Omental fat pad (tissue), 3 donors: ENCODE measurements at regions not wholly inside any gene's neighbourhood (a gene's known extent, or its start where the extent isn't known, plus 50 kb on each side); places are given as distances from the start of the nearest gene placed in this dataset.

Experiments
- ATAC-seq: fragments of 150-250 bp; one replicate; pipeline ENCODE4 v1.9.1; 2016; ENCODE audit warnings: mild to moderate bottlenecking, moderate library complexity; ENCODE audit not compliant: low FRiP score
- DNase-seq: peaks from one replicate; pipeline ENCODE4 v3.0.0-alpha.2; 2019; ENCODE audit warnings: low spot score
- TF ChIP-seq, protein P1 (sequence below), 3 donors: fragments of 450-650 bp; IDR thresholded peaks; one replicate each; pipeline ENCODE4 v1.5.1; 2016 to 2017; ENCODE audit warnings: antibody characterized with exemption in 3 of 3, mild to moderate bottlenecking in 3 of 3, moderate library complexity in 2 of 3

DNA sequence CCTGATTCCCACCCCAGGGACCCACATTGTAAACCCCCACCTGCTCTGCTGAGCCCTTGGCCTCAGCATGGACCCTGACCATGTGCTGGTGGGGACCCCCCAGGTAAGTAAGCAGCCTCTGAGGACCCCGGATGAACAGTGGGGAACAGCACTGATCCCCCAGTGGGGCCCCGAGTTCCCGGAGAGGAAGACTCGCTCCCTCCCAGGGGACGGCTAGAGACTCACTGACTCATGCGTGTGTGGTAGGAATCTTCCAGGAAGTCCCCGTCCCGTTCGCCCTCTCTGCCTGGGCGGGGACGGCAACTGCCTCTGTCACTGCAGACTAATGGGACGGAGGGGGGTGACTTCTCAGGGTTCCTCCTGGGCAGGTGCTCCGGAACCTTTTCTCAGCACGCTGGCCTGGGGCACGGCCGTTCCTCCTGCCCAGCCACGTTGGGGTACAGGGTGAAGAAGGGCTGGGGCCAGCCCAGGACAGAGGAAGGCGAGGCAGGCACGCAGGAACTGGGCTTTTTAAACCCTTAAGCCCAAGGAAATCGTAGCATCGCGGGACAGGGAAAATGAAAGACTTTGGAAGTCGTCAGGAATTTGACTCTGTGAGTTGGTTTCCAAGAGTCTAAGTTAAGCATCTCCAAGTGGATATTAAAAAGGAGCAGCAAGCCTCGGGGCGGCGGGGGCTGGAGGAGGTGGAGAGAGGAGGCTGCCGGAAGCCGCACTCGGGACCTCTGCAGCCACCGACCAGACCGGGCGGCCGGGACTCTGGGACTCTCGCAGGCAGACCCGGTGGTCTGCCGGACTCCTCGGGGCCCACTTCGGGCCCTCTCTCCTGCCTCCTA lies 178.7 kb downstream of the SEC14L1 start:
- ATAC-seq (peak; percentile 21), DNase-seq (peak; percentile 70)
- TF ChIP-seq, protein P1, sequence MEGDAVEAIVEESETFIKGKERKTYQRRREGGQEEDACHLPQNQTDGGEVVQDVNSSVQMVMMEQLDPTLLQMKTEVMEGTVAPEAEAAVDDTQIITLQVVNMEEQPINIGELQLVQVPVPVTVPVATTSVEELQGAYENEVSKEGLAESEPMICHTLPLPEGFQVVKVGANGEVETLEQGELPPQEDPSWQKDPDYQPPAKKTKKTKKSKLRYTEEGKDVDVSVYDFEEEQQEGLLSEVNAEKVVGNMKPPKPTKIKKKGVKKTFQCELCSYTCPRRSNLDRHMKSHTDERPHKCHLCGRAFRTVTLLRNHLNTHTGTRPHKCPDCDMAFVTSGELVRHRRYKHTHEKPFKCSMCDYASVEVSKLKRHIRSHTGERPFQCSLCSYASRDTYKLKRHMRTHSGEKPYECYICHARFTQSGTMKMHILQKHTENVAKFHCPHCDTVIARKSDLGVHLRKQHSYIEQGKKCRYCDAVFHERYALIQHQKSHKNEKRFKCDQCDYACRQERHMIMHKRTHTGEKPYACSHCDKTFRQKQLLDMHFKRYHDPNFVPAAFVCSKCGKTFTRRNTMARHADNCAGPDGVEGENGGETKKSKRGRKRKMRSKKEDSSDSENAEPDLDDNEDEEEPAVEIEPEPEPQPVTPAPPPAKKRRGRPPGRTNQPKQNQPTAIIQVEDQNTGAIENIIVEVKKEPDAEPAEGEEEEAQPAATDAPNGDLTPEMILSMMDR (IDR thresholded peaks at IDR 0.05): no peak

DNA sequence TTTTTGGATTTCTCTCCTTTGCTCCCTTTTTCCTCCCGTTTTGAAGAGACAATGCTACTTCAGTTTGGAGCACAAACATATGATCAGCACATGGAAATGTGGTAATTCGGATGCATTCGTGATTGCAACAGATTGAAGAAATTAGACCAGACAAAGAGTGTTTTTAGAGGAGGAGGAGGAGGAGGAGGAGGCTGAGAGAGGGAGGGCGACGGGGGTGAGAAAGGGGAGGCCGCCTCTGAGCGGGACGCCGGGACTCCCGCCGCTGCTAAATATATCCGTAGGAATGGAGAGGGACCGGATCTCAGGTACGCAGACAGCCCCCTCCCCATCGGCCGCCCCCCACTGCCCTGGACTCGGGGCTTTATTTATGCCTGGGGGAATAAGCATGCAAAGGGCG lies 179.3 kb downstream of the SEC14L1 start:
- TF ChIP-seq, protein P1 (IDR thresholded peaks at IDR 0.05): no peak
- no peak for DNase-seq
- ATAC-seq: no peak

DNA sequence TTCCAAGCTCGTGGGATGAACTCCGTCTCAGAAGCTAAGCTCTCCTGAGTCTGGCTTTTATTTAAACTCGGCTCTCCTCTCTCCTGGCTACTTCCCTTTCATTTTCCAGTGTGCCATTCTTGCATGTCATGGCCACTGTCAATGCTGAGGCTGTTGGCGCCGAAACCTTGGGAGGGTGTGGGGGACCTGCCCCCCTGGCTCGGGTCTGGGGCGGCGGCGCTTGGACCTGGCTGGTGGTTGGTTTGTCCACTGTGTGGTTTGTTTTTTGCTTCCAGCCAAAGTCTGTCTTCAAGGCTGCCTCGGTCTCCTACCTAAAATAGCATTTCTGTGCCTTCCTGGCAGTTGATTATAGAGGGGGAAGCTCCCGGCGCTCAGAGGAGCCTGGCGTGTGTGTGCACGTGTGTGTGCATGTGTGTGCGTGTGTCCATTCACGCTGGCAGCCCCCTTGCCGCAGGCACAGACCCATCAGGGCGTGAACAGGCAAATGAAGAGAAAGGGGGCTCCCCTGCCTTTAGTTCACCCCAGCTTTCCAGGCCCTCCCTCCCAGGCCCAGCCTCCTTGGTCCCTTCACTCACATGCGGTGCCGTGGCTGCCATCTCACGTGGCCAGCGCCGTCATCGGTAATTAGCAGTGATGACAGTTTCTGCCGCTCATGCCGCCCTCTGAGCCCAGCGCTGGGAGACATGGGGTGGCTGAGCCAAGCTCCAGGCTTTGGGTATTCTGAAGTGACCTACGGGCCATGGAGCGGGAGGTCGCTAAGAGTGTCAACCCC lies 179.9 kb downstream of the SEC14L1 start:
- TF ChIP-seq, protein P1 (IDR thresholded peaks at IDR 0.05): no peak
- DNase-seq: no peak

DNA sequence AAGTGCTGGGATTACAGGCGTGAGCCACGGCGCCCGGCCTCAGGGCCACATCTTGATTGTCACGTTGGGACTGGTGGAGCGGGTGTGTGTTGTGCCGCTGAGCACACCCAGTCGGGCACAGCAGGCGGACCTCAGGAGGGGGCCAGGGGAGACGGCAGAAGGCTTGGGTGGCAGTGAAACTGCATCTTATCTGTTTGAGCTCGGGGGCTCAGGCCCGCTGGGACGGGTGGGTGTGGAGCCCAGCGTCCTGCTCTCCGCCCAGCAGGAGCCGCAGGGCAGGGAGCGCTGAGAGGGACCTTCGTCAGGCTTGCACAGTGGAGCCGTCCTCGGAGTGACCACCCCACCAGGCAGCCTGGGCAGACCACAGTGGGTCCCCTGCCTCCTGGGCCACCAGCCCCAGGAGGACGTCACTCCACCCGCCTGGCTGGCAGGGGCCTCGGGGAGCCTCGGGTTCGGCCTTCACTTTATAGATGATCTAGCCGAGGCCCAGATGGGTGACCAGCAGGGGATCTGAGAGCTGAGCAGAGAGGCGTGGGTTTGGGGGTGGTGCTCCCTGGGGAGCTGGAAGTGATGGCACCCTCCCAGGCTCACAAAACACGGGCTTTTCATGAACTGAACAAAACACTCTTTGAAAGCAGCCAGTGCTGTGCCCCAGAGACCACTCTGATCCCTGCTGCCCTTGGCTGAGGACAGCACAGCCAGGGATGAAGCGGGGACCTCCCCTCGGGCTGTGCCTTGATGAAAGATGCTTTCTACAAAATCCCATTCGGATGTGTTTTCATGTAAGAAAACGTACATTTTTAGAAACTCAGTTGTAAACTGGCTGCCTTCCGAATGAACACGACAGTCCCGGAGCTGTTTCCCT lies 181.1 kb downstream of the SEC14L1 start:
- TF ChIP-seq, protein P1 (IDR thresholded peaks at IDR 0.05): no peak
- ATAC-seq (no peak), DNase-seq (no peak)

More for the DNA sequence above, 179.9 kb downstream of the SEC14L1 start:
- ATAC-seq: no peak

DNA sequence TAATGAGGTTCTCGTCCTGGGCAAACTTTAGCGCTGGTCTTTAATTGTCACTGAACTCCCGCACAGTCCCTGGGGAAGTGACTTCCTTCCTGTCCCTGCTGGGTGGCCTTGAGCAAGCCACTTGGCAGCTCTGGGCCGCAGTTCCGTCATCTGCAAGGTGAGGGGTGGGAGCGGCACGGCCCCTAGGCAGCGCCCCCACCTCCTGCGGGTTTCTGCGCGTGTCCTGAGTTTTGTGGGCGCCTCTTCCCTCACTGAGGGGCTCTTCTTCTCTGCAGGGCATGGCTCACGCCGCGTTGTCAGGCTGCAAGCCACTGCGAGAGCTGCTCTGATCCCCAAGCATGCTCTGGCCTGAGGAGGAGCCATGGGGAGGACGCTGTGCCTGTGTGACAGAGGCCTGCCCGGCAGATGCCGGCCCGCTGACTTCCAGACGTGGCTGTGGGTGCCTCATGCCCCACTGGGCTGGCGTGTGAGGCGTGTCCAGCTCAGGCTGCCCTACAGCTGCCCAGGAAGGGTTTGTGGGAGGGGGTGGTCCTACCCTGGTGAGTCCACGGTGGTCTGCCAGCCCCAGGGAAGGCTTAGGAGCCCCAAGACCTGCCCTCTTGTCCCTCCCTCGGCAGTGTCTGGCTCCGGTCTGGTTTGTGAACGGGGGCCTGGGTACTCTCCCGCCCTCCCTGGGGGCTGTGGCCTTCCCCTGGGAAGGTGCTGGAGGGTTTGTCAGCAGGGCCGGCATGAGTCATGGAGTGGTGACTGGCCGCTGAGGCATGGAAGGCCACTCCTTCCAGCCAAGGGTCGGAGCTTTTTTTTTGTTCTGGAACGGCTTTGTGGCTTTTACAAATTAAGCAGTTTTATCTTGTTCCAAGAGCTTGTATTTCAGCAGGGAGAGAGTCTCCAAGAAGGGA lies 182.0 kb downstream of the SEC14L1 start:
- peak; percentile 53 for ATAC-seq
- TF ChIP-seq, protein P1 (IDR thresholded peaks at IDR 0.05): no peak

More for the DNA sequence above, 182.0 kb downstream of the SEC14L1 start:
- DNase-seq: peak; percentile 72
